ENCODE measurements at regions not wholly inside any gene's neighbourhood (a gene's known extent, or its start where the extent isn't known, plus 50 kb on each side); places are given as distances from the start of the nearest gene placed in this dataset.

GRCh38 chr14:51554339-51554920, 97.3 kb upstream of the FRMD6 start:
- 90% methylated on average over 8 of the region's 8 CpGs for WGBS

DNA sequence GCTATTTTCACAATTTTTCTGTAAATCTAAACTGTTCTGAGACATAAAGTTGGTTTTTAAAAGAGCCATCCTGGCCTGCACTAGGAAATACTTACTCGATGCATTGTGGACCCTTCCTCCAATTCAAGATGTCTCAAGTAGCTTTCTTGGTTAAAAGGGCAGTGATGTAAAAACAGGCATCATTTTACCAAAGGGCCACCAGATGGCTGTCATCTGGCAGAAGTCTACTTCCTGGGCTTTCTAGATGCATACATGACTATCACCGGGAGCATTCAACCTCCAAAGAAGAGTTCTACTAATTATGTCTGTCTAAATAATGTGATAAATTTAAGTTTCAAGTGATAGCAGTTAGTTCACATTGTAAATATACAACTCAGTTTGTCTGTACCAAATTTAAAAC, 96.8 kb upstream of the FRMD6 start:
- 93% methylated on average over 2 of the region's 2 CpGs for WGBS
- DNase-seq (ENCODE audit: extremely low spot score), result no peak
- Histone ChIP-seq H3K27ac (ENCODE audit: low read depth) (no peak overlapping the region), H3K4me1 (ENCODE audit: insufficient read depth) (no peaks in the 10 kb centered on the region), H3K36me3 (ENCODE audit: insufficient read depth) (no peaks in the 10 kb centered on the region), H3K4me3 (ENCODE audit: low read depth, low read length) (no peak overlapping the region)

More at GRCh38 chr14:51554339-51554920, 97.3 kb upstream of the FRMD6 start:
- Histone ChIP-seq H3K27ac (ENCODE audit: low read depth) (no peak overlapping the region), H3K4me1 (ENCODE audit: insufficient read depth) (no peaks in the 10 kb centered on the region), H3K36me3 (ENCODE audit: insufficient read depth) (no peaks in the 10 kb centered on the region), H3K4me3 (ENCODE audit: low read depth, low read length) (no peak overlapping the region)
- no peak for DNase-seq (ENCODE audit: extremely low spot score)

DNA sequence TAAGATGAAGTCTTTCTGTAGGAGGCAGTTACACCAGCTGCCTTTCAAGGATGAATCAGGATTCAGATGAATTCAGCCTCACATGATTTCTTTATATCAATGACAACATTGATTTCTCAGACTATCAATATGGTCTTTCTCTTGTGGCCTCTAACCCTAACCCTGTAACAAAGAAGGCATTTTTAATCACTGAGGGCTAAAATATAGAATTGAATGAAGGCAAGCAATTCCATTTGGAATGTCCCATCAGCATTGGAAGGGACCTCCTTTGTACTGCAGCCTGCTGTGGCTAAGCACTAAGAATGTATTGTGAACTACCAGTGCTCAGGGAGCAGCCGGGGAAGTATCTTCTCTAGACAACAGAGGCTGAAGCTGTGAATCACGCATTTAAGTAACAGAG, 90.6 kb upstream of the FRMD6 start:
- DNase-seq (ENCODE audit: extremely low spot score), result no peak
- 97% methylated on average over 2 of the region's 2 CpGs for WGBS
- Histone ChIP-seq H3K36me3 (ENCODE audit: insufficient read depth) (no peaks in the 10 kb centered on the region), H3K4me1 (ENCODE audit: insufficient read depth) (no peaks in the 10 kb centered on the region), H3K27ac (ENCODE audit: low read depth) (no peak overlapping the region), H3K4me3 (ENCODE audit: low read depth, low read length) (no peak overlapping the region)

DNA sequence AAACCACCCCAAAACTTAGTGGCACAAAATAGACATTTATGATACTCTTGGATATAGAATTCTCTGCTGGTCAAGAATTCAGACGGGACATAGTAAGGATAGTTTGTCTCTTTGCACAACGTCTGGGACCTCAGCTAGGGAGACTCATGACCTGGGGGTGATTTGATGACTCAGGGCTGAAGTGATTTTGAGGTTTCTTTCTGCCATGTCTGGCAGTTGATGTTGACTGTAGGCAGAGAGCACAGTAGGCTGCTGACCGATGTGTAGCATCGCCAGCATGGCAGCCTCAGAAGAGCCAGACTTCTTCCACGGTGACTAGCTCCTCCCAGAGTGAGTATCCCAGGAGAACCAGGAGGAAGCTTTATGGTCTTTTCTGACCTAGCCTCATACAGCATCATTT, 88.9 kb upstream of the FRMD6 start:
- Histone ChIP-seq H3K36me3 (ENCODE audit: insufficient read depth) (no peaks in the 10 kb centered on the region), H3K4me3 (ENCODE audit: low read depth, low read length) (no peak overlapping the region), H3K27ac (ENCODE audit: low read depth) (no peak overlapping the region), H3K4me1 (ENCODE audit: insufficient read depth) (no peaks in the 10 kb centered on the region)
- no peak for DNase-seq (ENCODE audit: extremely low spot score)
- WGBS, result 94% methylated on average over 5 of the region's 5 CpGs

DNA sequence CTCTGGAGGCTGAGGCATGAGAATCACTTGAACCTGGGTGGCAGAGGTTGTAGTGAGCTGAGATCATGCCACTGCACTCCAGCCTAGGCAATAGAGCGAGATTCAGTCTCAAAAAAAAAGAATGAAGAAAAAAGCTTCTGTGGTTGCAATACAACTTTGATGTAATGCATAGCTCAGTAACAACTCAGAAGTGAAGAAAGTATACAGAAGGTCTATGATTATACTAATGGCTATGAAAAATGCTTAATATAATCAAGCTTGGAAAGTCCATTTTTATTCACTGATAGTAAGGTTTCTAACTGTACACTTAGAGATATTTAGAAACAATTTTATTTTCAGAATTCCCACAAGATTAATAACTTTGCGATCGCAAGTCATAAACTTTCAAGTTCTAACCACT, 88.2 kb upstream of the FRMD6 start:
- Histone ChIP-seq H3K4me3 (ENCODE audit: low read depth, low read length) (no peak overlapping the region), H3K36me3 (ENCODE audit: insufficient read depth) (no peaks in the 10 kb centered on the region), H3K4me1 (ENCODE audit: insufficient read depth) (no peaks in the 10 kb centered on the region), H3K27ac (ENCODE audit: low read depth) (no peak overlapping the region)
- DNase-seq (ENCODE audit: extremely low spot score), result no peak
- WGBS, result 79% methylated on average over 3 of the region's 3 CpGs

- Histone ChIP-seq H3K4me1 (ENCODE audit: insufficient read depth) (no peaks in the 10 kb centered on the region), H3K27ac (ENCODE audit: low read depth) (no peak overlapping the region), H3K36me3 (ENCODE audit: insufficient read depth) (no peaks in the 10 kb centered on the region), H3K4me3 (ENCODE audit: low read depth, low read length) (no peak overlapping the region)
- WGBS, result 84% methylated on average over 5 of the region's 5 CpGs
- no peak for DNase-seq (ENCODE audit: extremely low spot score)
These were observed 87.2 kb upstream of the FRMD6 start for GRCh38 chr14:51564460-51564859.

- no peak for DNase-seq (ENCODE audit: extremely low spot score)
- H3K27ac ChIP-seq (ENCODE audit: low read depth), result no peak overlapping the region
- H3K36me3 ChIP-seq (ENCODE audit: insufficient read depth), result no peaks in the 10 kb centered on the region
- WGBS, result 74% methylated on average over 6 of the region's 6 CpGs
- no peak overlapping the region for H3K4me3 ChIP-seq (ENCODE audit: low read depth, low read length)
- no peaks in the 10 kb centered on the region for H3K4me1 ChIP-seq (ENCODE audit: insufficient read depth)
These were observed 86.6 kb upstream of the FRMD6 start for GRCh38 chr14:51564986-51565604.

DNA sequence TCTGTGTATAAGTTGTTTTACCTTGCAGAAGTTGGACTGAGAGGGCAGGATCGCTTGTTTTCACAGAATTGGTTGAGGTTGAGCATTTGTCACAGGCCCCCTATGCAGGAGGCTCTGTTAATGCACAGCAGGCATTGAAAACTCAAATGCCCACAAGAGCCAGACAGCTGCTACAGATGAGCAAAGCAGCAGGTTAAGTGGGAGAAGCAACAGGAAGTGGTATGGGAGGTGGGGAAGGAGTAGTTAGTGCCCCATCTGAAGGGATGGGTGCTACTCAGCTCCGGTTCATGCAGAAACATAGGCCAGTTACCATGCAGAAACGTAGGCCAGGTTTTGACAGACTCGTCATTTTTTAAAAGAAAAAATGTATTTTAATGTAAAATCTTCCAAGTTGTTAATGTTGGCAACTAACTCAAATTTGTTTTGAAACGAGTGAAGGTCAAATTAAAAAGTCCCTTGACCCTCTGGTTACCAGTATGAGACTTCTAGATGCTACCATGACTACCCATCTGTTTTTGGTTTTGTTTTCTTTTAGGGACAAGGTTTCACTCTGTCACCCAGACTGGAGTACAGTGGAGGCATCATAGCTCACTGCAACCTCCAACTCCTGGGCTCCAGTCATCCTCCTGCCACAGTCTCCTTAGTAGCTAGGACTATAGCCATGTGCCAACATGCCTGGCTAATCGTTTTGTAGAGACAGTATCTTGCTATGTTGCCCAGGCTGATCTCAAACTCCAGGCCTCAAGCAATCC, 84.7 kb upstream of the FRMD6 start:
- Histone ChIP-seq H3K27ac (ENCODE audit: low read depth) (no peak overlapping the region), H3K4me3 (ENCODE audit: low read depth, low read length) (no peak overlapping the region), H3K36me3 (ENCODE audit: insufficient read depth) (no peaks in the 10 kb centered on the region), H3K4me1 (ENCODE audit: insufficient read depth) (no peaks in the 10 kb centered on the region)
- 79% methylated on average over 6 of the region's 6 CpGs for WGBS
- DNase-seq (ENCODE audit: extremely low spot score), result no peak

DNA sequence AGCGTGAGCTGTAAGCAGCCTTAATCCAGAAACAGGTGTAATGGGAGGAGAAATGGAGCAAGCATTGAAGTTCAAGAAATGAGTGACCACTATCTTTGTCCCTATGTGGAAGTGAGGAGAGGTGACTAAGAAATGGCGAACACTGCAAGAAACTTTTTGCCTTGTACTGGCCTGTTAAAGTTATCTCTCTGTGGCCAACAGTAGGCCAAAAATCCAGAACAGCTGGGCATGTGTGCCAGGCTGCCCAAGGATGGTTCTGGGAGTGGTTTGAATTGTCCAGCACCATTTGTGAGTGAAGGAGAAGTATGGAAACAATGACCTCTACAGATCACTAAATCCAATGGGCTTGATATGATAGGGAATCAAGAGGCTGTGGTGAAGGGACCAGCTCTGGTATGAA, 83.3 kb upstream of the FRMD6 start:
- DNase-seq (ENCODE audit: extremely low spot score), result no peak
- H3K27ac ChIP-seq (ENCODE audit: low read depth), result no peak overlapping the region
- H3K36me3 ChIP-seq (ENCODE audit: insufficient read depth), result no peaks in the 10 kb centered on the region
- 74% methylated on average over 2 of the region's 2 CpGs for WGBS
- H3K4me3 ChIP-seq (ENCODE audit: low read depth, low read length), result no peak overlapping the region
- no peaks in the 10 kb centered on the region for H3K4me1 ChIP-seq (ENCODE audit: insufficient read depth)

DNA sequence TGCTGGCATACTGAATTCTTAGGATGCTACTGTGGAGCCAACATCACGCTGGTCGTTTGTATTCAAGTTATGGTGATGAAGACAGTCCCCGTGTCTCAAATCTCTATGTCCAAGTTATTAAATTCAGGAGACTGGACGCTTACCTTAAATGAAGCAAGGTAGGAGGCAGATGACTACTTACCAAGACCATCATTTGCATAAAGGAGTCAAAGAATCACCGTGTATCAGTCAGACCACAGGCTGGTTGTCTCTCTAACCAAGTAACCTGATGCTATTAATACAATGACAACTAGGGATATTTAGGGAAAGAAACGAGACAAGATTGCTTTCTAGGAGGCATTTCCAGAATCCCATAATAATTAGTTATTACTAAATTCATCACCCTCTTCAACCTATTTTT, 78.1 kb upstream of the FRMD6 start:
- no peaks in the 10 kb centered on the region for H3K36me3 ChIP-seq (ENCODE audit: insufficient read depth)
- DNase-seq (ENCODE audit: extremely low spot score), result no peak
- WGBS, result 90% methylated on average over 6 of the region's 6 CpGs
- H3K27ac ChIP-seq (ENCODE audit: low read depth), result no peak overlapping the region
- H3K4me1 ChIP-seq (ENCODE audit: insufficient read depth), result no peaks in the 10 kb centered on the region
- no peak overlapping the region for H3K4me3 ChIP-seq (ENCODE audit: low read depth, low read length)

GRCh38 chr14:51574009-51574408, 77.7 kb upstream of the FRMD6 start:
- Histone ChIP-seq H3K27ac (ENCODE audit: low read depth) (no peak overlapping the region), H3K36me3 (ENCODE audit: insufficient read depth) (no peaks in the 10 kb centered on the region), H3K4me3 (ENCODE audit: low read depth, low read length) (no peak overlapping the region), H3K4me1 (ENCODE audit: insufficient read depth) (no peaks in the 10 kb centered on the region)
- no peak for DNase-seq (ENCODE audit: extremely low spot score)

DNA sequence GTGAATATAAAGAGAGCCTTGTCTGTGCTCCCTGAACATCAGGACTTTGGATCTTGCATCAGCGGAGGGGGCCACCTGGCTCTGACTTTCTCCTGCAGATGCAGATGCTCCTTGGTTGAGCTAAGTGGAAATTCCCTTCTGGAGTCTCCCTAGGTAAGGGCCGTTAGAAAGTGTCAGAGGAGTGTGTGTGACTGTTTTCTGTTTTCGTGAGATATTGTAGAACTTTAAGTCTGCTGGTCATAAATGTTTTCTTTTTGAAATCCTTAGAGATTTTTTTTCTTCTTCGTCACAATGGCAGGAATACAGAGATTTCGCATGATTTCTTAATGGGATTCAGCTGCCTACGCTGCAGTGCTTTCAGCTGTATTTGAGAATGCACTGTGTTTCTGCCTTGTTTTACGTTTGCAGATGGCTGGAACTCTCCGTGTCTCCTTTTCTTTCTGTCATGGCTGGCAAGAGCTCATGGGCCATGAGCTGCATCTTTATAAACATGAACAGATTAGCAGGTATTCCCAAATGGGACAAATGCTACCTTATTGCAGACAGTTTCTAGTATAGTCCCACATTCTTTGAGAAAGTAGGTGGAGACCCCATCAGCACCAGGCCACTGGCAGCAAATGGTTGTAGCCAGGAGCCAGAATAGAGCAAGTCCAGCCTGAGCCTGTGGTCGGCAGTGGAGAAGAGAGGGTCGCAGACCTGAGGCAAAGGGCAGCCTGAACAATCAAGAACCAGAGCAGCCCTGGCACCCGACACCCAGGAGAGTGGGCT, 76.2 kb upstream of the FRMD6 start:
- DNase-seq (ENCODE audit: extremely low spot score), result no peak
- H3K4me3 ChIP-seq (ENCODE audit: low read depth, low read length), result no peak overlapping the region
- 69% methylated on average over 11 of the region's 11 CpGs for WGBS

GRCh38 chr14:51576117-51576430, 75.6 kb upstream of the FRMD6 start:
- DNase-seq (ENCODE audit: extremely low spot score), result no peak
- Histone ChIP-seq H3K4me1 (ENCODE audit: insufficient read depth) (no peaks in the 10 kb centered on the region), H3K27ac (ENCODE audit: low read depth) (no peak overlapping the region), H3K36me3 (ENCODE audit: insufficient read depth) (no peaks in the 10 kb centered on the region), H3K4me3 (ENCODE audit: low read depth, low read length) (no peak overlapping the region)
- 85% methylated on average over 3 of the region's 3 CpGs for WGBS

More for the DNA sequence above, 76.2 kb upstream of the FRMD6 start:
- no peaks in the 10 kb centered on the region for H3K36me3 ChIP-seq (ENCODE audit: insufficient read depth)
- no peak overlapping the region for H3K27ac ChIP-seq (ENCODE audit: low read depth)
- H3K4me1 ChIP-seq (ENCODE audit: insufficient read depth), result no peaks in the 10 kb centered on the region

DNA sequence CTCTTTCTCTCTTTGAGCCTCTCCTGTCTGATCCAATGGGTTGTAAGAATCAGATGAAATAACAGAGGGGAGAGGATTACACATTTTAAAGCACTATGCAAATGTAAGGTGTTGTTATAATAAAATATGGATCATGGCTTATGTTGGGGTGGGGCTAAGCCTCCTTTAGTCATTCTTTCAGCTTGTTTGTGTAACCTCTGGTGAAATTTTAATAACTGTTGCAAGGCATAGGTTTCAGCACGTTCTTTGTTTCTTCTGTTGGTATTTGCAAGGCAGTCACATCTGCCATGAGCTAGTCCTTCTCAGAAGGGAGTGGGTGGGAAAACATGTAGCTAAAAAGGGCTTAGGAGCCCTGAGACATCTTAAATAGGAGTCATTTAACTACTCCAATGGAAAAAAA, 74.8 kb upstream of the FRMD6 start:
- Histone ChIP-seq H3K4me1 (ENCODE audit: insufficient read depth) (no peaks in the 10 kb centered on the region), H3K4me3 (ENCODE audit: low read depth, low read length) (no peak overlapping the region), H3K36me3 (ENCODE audit: insufficient read depth) (no peaks in the 10 kb centered on the region), H3K27ac (ENCODE audit: low read depth) (no peak overlapping the region)
- DNase-seq (ENCODE audit: extremely low spot score), result no peak
- WGBS, result 65% methylated on average over 1 of the region's 1 CpG

Data from urinary bladder (tissue), 3 donors.